Ishikawa (cell line): ENCODE measurements at regions not wholly inside any gene's neighbourhood (a gene's known extent, or its start where the extent isn't known, plus 50 kb on each side); places are given as distances from the start of the nearest gene placed in this dataset.

ENCODE experiments used
- CEBPB ChIP-seq: IDR thresholded peaks from 2 replicates; pipeline ENCODE4 v1.6.1; 2012
- CREB1 ChIP-seq: IDR thresholded peaks from 2 replicates; pipeline ENCODE4 v1.6.1; 2012; ENCODE audit warnings: low read depth
- EGR1 ChIP-seq: IDR thresholded peaks from 2 replicates; pipeline ENCODE4 v1.6.1; 2012
- EP300 ChIP-seq: IDR thresholded peaks from 2 replicates; pipeline ENCODE4 v1.6.1; 2012; ENCODE audit warnings: borderline replicate concordance
- FOXM1 ChIP-seq: IDR thresholded peaks from 2 replicates; pipeline ENCODE4 v1.6.1; 2012; ENCODE audit warnings: low read depth, borderline replicate concordance
- MAX ChIP-seq: IDR thresholded peaks from 2 replicates; pipeline ENCODE4 v1.6.1; 2012
- NFIC ChIP-seq: IDR thresholded peaks from 2 replicates; pipeline ENCODE4 v1.6.1; 2012
- RAD21 ChIP-seq: IDR thresholded peaks from 2 replicates; pipeline ENCODE4 v1.6.1; 2012; ENCODE audit warnings: low read depth
- REST ChIP-seq: IDR thresholded peaks from 2 replicates; pipeline ENCODE4 v1.6.1; 2012; ENCODE audit warnings: low read depth, mild to moderate bottlenecking
- TAF1 ChIP-seq: IDR thresholded peaks from 2 replicates; pipeline ENCODE4 v1.6.1; 2012; ENCODE audit warnings: low read depth, mild to moderate bottlenecking
- TCF12 ChIP-seq: IDR thresholded peaks from 2 replicates; pipeline ENCODE4 v1.6.1; 2012; ENCODE audit warnings: low read depth
- YY1 ChIP-seq: IDR thresholded peaks from 2 replicates; pipeline ENCODE4 v1.6.1; 2012; ENCODE audit warnings: low read depth

- no peak for TF ChIP-seq FOXM1
- no peak for TF ChIP-seq EP300
- TF ChIP-seq TAF1: no peak
- TF ChIP-seq MAX: no peak
- TF ChIP-seq CEBPB: no peak
- TF ChIP-seq NFIC: no peak
- TF ChIP-seq REST: no peak
- no peak for TF ChIP-seq TCF12
- no peak for TF ChIP-seq YY1
- TF ChIP-seq EGR1: no peak
- no peak for TF ChIP-seq CREB1
- TF ChIP-seq RAD21: no peak
These were observed 751.6 kb downstream of the TLR4 start for GRCh38 chr9:118455788-118456187.
